NOMO-1 treated with DMSO at 0.1 percent for 48 hours (cell line): ENCODE measurements at regions not wholly inside any gene's neighbourhood (a gene's known extent, or its start where the extent isn't known, plus 50 kb on each side); places are given as distances from the start of the nearest gene placed in this dataset.
"Not testable (repeated sequence)": the region's sequence is repeated elsewhere in the genome, so short reads cannot be mapped to it uniquely, and the experiment has no call there.

Experiments
- DNase-seq: peaks from one replicate; lab custom pipeline; 2025; ENCODE audit not compliant: unreplicated experiment; lab: John Stamatoyannopoulos, UW

GRCh38 chr4:179165000-179165738, 1722.9 kb upstream of the AGA start:
- DNase-seq, result no peak

- DNase-seq, result no peak
Observed at GRCh38 chr4:179165862-179166261, 1723.6 kb upstream of the AGA start.

GRCh38 chr4:179170308-179170707, 1728.1 kb upstream of the AGA start:
- not testable (repeated sequence) for DNase-seq

GRCh38 chr4:179182741-179183140, 1740.5 kb upstream of the AGA start:
- no peak for DNase-seq

GRCh38 chr4:179195887-179196286, 1753.7 kb upstream of the AGA start:
- no peak for DNase-seq

- no peak for DNase-seq
Observed at GRCh38 chr4:179196511-179196910, 1754.3 kb upstream of the AGA start.

- DNase-seq, result no peak
Observed at GRCh38 chr4:179200681-179201080, 1758.4 kb upstream of the AGA start.

- DNase-seq, result peak; percentile 33
Observed at GRCh38 chr4:179225594-179225993, 1783.4 kb upstream of the AGA start.

- no peak for DNase-seq
Observed at GRCh38 chr4:179248821-179249220, 1806.6 kb upstream of the AGA start.

GRCh38 chr4:179268791-179269190, 1826.6 kb upstream of the AGA start:
- no peak for DNase-seq

GRCh38 chr4:179272282-179272681, 1830.0 kb upstream of the AGA start:
- no peak for DNase-seq

GRCh38 chr4:179278647-179279046, 1836.4 kb upstream of the AGA start:
- DNase-seq, result no peak

- no peak for DNase-seq
Observed at GRCh38 chr4:179285696-179286095, 1843.5 kb upstream of the AGA start.

GRCh38 chr4:179291657-179292056, 1849.4 kb upstream of the AGA start:
- DNase-seq, result no peak

GRCh38 chr4:179292468-179292867, 1850.2 kb upstream of the AGA start:
- DNase-seq, result no peak

- DNase-seq, result peak; percentile 9
Observed at GRCh38 chr4:179307297-179308136, 1865.3 kb upstream of the AGA start.

GRCh38 chr4:179313823-179314222, 1871.6 kb upstream of the AGA start:
- no peak for DNase-seq

GRCh38 chr4:179325181-179325580, 1882.9 kb upstream of the AGA start:
- DNase-seq, result no peak

- no peak for DNase-seq
Observed at GRCh38 chr4:179328627-179329026, 1886.4 kb upstream of the AGA start.

GRCh38 chr4:179331362-179331761, 1889.1 kb upstream of the AGA start:
- no peak for DNase-seq

GRCh38 chr4:179344861-179345260, 1902.6 kb upstream of the AGA start:
- DNase-seq, result no peak

GRCh38 chr4:179352221-179352620, 1910.0 kb upstream of the AGA start:
- no peak for DNase-seq
